Right renal cortex interstitium (tissue), 3 donors: ENCODE measurements at regions not wholly inside any gene's neighbourhood (a gene's known extent, or its start where the extent isn't known, plus 50 kb on each side); places are given as distances from the start of the nearest gene placed in this dataset.
A peak's percentile ranks its signal among the peaks of the same experiment; 100 is the strongest.
"Not testable (repeated sequence)": the region's sequence is repeated elsewhere in the genome, so short reads cannot be mapped to it uniquely, and the experiment has no call there.

Experiments used
- DNase-seq, 3 donors: peaks; one replicate each; pipeline ENCODE4 v3.0.0-alpha.2; 2013; ENCODE audit warnings: low read depth in 3 of 3, low spot score in 2 of 3

DNA sequence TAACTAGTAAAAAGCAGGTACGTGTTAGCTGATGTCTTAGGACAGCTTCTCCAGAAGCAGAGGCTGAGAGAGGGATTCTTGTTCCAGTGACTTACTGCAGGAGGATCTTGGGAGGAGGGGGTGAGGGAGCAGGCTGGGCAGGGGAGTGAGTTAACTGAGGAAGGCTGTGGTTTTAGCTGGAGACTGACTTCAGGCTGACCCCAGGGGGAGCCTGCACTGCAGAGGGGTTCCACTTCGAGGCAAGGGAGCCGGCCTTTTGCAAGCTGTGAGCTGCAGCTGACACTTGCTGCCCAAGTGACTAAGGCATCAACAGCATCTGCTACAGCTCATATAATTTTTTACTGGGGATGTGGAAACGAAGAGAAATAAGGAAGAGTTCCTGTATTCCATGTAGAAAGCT is 50.4 kb upstream of the SOD1 start:
- no peak for DNase-seq

DNA sequence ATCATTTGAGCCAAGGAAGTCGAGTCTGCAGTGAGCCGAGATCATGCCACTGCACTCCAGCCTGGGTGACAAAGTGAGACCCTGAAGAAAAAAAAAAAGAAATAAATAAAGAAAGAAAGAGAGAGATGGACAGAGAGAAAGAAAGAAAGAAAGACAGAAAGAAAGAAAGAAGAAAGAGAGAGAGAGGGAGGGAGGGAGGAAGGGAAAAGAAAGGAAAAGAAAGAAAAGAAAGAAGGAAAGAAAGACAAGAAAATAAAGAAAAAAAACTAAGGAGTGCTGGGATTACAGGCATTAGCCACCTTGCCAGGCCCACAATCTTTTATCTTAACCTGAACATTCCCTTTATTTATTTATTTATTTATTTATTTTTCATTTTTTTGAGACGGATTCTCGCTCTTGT is 51.7 kb upstream of the SOD1 start:
- no peak for DNase-seq

DNA sequence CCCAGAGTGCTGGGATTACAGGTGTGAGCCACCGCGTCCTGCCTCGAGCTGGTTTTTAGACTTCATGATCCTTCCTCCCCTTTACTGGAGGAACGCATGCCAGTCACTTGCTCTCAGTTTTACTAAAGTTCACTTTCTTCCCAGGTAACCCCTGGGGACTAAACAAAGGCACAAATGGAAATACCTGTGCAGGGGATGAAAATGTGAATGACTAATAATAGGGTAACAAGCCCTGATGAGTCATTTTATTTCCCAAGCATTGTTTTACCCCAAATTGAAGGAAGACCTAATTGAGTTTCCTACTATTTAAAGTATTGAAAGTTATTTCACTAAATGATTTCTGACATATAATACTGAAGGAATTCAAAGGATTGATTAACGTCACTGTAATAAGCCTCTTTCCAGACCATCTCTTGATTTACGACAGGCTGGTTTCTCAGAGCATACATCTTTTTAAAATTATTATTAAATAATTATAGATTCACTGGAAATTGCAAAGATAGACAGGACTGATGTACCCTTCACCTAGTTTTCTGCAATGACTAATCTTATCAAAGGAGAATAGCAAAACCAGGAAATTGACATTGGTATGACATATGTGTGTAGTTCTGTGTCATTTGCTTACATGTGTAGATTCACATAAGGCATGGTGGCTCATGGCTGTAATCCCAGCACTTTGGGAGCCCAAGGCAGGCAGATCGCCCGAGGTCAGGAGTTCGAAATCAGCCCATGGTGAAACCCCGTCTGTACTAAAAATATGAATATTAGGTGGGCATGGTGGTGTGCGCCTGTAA is 53.2 kb upstream of the SOD1 start:
- DNase-seq = no peak

DNA sequence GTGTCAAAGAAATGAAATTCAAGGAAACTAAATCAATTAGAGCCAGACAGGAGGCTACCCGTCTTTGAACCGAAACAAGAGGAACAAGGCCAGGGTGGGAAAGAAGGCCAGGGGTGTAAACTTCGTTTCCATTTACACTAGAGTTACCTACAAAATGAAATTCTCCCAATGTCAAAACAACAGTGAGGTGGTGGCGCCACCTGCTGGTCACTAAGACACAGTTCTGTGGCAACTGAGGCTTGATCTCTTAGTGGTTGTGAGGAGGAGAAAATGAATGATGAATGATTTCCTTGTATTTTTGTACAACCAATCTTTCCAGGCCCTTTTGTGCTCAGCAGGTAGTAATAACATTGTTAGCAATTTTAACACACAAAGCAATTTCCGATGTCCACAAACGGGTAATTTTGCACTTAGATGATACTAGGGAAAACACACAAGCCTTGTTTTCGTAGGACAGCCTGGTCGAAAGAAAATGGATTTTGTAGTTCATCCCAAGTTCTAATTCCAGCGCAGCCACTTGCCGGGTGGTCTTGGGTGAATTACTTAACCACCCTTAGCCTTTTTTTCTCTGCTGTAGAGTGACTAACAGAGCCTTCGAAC is 54.8 kb upstream of the SOD1 start:
- DNase-seq = peak; percentile 27 to 47 (median 36)

DNA sequence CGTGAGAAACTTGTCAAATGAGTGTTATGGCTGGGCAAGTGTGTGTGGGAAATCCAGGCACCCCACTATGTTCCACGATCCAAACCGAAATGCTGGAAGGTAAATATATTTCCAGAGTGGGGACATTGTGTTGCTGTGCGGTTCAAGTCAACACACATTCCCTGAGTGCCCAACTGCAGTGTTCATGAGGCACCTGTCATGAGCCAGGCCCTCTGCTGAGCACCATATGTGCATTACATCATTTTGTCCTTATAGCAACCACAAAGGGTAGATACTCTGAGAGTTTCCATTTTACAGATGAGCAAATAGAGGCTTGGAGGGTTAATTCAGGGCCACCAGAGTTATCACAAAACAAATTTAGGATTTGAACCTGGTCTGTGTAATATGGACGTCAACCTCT is 59.9 kb upstream of the SOD1 start:
- DNase-seq = no peak

DNA sequence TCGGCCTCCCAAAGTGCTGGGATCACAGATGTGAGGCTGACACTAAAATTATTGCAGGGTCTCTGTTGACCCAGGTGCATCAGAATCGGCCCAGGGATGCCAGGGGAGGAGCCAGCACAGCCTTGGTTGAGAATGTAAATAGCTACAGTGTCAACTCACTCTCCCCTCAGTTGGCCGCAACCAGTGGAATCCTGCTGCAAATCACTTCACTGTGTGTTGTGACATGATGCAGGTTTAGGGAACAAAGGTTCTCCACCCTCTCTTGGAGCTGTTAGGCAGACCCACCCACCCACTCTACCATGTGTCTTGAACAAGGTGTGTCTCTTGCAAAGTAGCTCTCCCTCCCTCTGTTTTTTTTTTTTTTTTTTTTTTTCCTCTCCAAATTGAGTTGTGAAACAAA is 60.5 kb upstream of the SOD1 start:
- no peak for DNase-seq

DNA sequence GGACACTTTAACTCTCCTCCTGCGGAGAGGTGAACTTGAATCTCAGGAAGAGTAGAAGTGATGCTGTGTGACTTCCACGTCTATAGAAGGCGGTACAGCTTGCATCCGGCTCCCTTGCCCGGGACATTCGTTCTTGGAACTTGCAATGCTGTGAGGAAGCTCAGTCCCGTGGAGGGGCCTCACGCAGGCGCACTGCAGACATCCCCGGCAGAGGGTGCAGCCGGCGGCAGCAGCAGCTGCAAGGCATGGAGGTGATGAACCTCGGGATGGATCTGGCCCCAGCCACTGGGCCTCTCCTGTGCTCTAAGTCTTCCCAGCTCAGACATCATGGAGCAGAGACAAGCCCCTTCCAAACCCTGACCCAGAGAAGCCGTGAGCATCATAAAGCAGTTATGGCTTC is 61.8 kb upstream of the SOD1 start:
- DNase-seq = no peak

DNA sequence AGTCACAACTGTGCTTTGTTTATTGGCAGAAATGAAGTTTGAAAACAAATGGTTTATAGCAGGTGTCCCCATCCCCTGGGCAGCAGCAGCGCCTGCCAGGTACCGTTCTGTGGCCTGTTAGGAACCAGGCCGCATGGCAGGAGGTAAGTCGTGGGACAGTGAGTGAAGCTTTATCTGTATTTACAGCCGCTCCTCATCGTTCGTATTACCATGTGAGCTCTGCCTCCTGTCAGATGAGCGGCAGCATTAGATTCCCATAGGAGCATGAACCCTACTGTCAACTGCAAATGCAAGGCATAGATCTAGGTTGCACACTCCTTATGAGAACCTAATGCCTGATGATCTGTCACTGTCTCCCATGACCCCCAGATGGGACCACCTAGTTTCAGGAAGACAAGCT is 63.4 kb upstream of the SOD1 start:
- DNase-seq = no peak

DNA sequence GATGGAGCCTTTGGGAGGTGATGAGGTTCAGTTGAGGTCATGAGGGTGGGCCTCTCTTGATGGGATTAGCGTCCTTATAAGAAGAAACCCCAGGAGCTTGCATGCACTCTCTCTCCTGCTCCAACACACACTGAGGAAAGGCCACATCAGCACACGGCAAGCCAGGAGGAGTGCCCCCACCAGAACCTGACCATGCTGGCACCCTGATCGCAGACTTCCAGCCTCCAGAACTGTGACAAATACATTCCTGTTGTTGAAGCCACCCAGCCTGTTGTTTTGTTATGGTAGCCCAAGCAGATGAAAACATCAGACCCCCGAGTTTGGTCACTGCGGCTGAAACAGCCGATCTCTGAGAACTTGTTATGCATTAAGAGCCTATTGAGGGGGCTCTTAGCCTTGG is 64.8 kb upstream of the SOD1 start:
- no peak for DNase-seq

DNA sequence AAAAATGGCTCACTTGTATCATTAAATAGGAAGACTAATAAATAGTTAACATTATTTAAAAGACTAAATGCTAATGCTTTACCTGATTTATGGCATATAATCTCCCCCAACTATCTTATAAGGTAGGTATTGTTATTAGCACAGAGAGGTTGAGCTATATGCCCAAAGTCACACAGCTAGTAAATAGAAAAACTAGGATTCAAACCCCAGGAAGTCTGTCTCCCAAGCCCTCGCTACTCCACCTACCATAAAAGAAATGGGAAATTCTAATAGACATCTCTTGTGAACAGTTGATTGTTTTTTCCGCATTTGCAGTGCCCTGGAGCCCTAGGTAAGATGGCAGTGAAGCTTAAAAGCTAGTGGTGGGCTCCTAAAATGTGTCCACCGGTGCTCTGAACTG is 65.2 kb upstream of the SOD1 start:
- DNase-seq = no peak

DNA sequence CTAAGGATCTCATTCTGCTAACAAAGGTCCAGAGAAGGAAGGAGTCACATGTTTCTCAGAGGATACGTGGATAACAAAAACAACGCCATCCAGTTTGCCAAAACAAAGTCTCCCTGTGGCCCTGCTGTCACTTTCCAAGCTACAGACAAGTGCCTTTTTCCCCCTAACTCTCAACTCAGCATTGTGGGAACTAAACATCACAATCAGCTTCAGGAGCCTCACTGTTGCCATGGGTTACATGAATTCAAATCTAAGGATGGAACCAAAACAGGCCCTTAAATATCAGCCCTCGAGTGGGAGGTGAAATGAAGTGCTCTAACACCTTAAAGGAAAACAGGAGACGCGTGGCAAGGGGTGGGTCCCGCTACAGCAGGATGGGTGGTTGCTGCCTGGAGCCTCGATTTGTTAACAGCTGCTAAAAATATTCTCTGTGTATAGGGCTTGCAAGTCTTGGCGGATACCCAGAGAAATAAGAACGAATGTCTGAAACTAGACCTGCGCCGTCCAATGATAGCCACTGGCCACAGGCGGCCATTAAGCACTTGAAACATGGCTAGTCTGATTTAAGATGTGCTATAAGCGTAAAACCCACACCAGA is 66.4 kb upstream of the SOD1 start:
- no peak for DNase-seq

DNA sequence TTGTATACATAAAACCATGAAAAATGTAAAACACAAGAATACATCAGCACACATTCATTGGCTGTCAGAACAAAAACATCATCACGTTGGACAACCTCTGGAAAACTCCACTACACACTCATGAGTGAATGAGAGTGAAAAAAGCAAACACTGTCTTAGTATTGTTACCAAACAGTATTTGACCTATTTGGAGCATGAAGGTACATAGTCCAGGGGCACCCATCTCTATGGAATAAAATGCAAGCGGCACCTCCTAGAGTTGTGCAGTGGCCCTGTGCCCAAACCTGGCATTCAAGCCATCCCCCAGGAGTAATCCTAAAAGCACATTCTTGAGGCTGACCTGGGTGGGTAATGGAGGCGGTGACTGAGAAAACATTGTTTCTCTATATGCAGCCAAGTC is 67.0 kb upstream of the SOD1 start:
- no peak for DNase-seq

DNA sequence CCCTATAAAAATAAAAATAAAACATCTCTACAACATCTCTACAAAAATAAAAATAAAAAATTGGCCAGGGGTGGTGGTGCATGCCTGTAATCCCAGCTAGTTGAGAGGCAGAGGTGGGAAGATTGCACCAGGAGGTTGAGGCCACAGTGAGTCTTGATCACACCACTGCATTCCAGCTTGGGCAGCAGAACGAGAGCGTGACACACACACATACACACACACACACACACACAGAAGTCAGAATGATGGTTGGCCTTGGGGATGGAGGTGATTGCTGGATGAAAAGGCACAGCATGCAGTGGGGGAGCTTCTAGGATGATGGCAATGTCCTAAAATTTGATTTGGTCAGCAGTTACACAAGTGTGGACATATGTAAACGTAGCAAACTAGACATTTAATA is 69.7 kb upstream of the SOD1 start:
- no peak for DNase-seq

DNA sequence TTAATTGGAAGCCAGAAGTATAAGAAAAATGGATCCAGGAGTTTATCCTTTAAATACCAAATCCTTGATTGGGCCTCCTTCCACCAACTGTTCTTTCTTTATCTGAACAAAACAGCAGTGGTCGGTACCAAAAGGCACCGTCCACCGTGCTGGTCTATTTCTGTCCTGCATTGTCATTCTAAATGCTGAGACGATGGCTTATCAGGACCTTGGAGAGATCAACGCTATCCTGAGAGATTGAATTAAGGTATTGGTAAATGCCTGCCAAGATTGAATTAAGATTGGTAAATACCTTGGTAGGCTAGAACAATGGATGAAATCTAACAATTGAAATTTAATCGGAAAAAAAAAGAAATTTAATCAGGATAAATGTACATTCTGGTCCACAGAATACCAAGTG is 73.4 kb upstream of the SOD1 start:
- no peak for DNase-seq

DNA sequence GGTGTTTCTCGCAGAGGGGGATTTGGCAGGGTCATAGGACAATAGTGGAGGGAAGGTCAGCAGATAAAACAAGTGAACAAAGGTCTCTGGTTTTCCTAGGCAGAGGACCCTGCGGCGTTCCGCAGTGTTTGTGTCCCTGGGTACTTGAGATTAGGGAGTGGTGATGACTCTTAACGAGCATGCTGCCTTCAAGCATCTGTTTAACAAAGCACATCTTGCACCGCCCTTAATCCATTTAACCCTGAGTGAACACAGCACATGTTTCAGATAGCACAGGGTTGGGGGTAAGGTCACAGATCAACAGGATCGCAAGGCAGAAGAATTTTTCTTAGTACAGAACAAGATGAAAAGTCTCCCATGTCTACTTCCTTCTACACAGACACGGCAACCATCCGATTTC is 75.6 kb upstream of the SOD1 start:
- not testable (repeated sequence) for DNase-seq

DNA sequence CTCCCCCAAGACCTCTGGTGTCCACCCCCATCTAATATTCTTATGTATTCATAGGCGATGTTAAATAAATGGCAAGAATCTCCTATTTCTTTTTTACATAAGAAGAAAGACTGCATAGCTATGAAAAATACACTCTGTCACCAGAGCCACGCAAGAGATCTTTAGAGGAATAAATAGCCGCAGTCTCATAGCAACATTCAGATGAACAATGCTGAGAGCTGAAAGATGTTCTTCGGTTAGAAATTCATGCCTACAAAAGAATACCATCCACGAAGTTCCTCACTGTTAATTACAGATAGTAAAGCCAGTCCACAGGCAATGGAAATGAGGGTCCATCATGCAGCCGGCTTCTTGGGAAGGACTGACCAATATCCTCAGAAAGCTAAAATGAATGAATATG is 76.0 kb upstream of the SOD1 start:
- DNase-seq = no peak

DNA sequence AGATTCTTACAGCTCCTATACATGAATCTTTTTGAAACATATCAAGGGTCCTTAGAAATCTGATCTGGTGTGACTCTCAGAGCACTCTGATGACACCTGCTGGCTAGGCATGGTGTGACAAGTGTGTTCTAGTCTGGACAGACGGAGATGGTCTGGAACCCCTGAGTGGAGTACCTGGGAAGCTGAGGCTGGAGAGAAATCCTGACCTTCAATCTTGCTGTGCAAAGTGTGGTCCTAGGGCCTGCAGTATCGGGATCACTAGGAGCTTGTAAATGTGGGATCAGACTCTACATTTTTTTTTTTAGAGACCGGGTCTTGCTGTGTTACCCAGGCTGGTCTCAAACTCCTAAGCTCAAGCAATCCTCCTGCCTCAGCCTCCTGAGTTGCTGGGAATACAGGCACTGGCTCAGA is 78.6 kb upstream of the SOD1 start:
- peak in 1 of 3 donors; percentile 53 for DNase-seq

DNA sequence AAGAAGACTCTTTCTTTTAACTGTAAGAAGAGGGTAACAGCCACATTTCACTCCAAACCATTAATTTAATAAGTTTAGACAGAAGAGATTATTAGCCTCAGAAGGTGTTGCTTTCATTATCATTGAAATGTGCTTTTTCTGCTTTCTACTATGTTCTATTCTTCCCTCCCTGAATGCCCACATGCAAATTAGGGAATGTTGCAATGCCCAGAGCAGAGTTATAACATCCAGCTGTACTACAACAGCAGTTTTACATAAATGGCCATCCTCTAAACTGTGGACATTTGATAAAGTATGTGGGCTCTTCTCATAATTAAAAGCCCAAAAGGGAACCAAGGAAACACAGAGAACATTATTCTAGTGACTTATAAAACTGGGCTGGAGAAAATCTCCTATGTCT is 82.2 kb upstream of the SOD1 start:
- no peak for DNase-seq

DNA sequence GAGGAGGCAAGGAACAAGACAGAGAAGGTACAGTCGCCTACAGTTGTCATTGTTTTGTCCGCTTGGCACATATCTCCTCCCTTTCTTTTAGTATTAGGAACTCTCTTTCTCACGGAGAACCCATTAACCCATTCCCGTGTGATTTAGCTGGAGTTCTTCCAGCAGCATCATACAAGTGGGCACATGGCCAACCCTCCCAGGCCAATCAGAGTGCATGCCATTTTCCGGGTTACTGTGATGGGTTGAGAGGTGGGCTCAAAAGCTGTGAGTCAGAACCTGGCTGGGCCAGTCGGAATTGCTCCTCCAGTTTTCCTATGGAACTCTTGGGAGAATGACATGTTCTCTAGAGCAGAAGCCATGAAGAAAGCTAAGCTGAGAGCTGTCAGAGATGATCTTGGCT is 83.1 kb upstream of the SOD1 start:
- no peak for DNase-seq

DNA sequence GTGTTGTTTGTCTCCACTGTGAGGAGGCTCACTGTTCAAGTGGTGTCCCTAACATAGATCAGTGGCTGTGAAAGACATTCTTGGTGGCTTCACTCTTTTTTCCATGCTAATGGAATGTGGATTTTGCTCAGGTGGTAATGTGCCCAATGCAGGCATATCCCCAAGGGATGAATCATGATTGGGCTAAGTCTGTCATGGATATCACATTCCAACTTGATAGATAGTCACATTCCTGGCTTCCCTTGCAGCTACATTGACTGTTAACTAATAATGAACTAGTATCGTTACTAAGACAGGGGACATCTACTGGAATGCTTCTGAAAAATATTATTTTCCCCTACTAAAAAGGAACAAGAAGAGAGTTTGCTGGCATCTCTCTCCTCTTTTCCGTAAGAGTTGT is 86.3 kb upstream of the SOD1 start:
- no peak for DNase-seq

DNA sequence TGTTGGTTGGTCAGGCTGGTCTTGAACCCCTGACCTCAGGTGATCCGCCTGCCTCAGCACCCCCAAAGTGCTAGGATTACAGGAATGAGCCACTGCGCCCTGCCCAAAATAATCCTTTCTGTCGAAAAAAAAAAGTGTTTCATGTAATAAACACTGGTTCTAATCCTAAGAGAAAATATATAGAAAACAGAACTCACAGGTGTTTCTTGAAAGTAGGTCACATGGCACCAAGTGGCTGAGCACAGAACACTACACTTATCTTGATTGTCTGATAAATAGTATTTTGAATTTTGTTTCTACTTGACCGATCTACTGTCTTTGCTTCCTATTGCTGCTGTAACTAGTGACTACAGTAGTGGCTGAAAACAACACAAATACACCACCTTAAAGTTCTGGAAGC is 87.6 kb upstream of the SOD1 start:
- no peak for DNase-seq

DNA sequence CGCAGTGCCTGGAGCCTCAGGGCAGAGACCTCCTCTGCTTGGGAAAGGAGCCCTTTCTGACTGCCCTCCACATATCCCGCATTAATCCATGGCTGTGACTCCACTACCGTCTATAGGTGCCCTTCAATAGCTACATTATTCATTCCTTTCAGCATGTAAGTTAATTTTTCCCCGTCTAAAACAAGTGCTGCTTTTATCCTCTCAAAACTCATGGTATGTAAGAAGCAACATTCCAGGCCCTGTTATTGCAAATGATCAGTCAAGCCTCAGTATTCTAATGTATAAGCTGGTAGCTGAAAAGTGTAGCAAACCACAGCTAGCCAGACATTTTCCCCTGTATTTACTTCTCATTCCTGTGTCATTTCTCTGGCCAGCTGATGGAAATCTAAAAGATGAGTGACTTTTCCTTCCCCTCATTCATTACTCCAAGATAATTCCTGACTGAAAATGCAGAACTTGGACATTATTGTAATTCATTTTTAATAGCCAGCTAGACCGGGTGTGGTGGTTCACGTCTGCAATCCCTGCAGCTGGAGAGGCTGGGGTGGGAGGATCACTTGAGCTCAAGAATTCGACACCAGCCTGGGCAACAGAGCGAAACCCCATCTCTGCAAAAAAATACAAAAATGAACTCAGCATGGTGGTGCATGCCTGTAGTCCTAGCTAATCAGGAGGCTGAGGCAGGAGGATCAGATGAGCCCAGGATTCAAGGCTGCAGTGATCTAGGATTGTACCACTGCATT is 88.5 kb upstream of the SOD1 start:
- no peak for DNase-seq
